Mesendoderm (in vitro differentiated cells): ENCODE measurements at regions not wholly inside any gene's neighbourhood (a gene's known extent, or its start where the extent isn't known, plus 50 kb on each side); places are given as distances from the start of the nearest gene placed in this dataset.

Source experiments
- DNase-seq: peaks from one replicate; pipeline ENCODE4 v3.0.0; 2013
- H2AK5ac ChIP-seq: 2 replicates; pipeline ENCODE4 v1.6.1; 2013; ENCODE audit warnings: low read length, inconsistent platforms
- H2BK120ac ChIP-seq: 2 replicates; pipeline ENCODE4 v1.6.1; 2013; ENCODE audit warnings: low read depth, mild to moderate bottlenecking, low read length, moderate library complexity, mixed read lengths
- H2BK15ac ChIP-seq: replicated peaks from 2 replicates; pipeline ENCODE4 v1.6.1; 2013; ENCODE audit warnings: low read depth, mild to moderate bottlenecking, moderate library complexity
- H2BK5ac ChIP-seq: 2 replicates; pipeline ENCODE4 v1.6.1; 2013; ENCODE audit warnings: low read length, inconsistent platforms
- H3K18ac ChIP-seq: 2 replicates; pipeline ENCODE4 v1.6.1; 2013; ENCODE audit warnings: mild to moderate bottlenecking, low read length, mixed read lengths
- H3K23ac ChIP-seq: one replicate; pipeline ENCODE4 v1.6.1; 2013; ENCODE audit warnings: low read length
- H3K27ac ChIP-seq: 2 replicates; pipeline ENCODE4 v1.5.1; 2013; ENCODE audit warnings: low read depth, mild to moderate bottlenecking, inconsistent platforms, low read length, moderate library complexity
- H3K27me3 ChIP-seq: 2 replicates; pipeline ENCODE4 v1.6.1; 2013; ENCODE audit warnings: low read length, control low read depth, mild to moderate bottlenecking, inconsistent platforms; ENCODE audit not compliant: insufficient read depth, poor library complexity
- H3K36me3 ChIP-seq: 2 replicates; pipeline ENCODE4 v1.6.1; 2013; ENCODE audit warnings: low read length, inconsistent platforms; ENCODE audit not compliant: control insufficient read depth, insufficient read depth
- H3K4ac ChIP-seq: one replicate; pipeline ENCODE4 v1.6.1; 2013; ENCODE audit warnings: low read depth, mild to moderate bottlenecking, low read length, moderate library complexity
- H3K4me1 ChIP-seq: 2 replicates; pipeline ENCODE4 v1.6.1; 2013; ENCODE audit warnings: low read depth, low read length, inconsistent platforms; ENCODE audit not compliant: control insufficient read depth
- H3K4me2 ChIP-seq: 2 replicates; pipeline ENCODE4 v1.6.1; 2013; ENCODE audit warnings: low read length
- H3K4me3 ChIP-seq: 2 replicates; pipeline ENCODE4 v1.5.1; 2013; ENCODE audit warnings: mild to moderate bottlenecking, low read length
- H3K56ac ChIP-seq: one replicate; pipeline ENCODE4 v1.6.1; 2013; ENCODE audit warnings: low read length
- H3K79me1 ChIP-seq: 2 replicates; pipeline ENCODE4 v1.6.1; 2013; ENCODE audit warnings: low read length, inconsistent platforms
- H3K79me2 ChIP-seq: 2 replicates; pipeline ENCODE4 v1.6.1; 2013; ENCODE audit warnings: mild to moderate bottlenecking, low read length; ENCODE audit not compliant: control insufficient read depth, insufficient read depth
- H3K9ac ChIP-seq: 2 replicates; pipeline ENCODE4 v1.6.1; 2013; ENCODE audit warnings: low read length, inconsistent platforms
- H4K5ac ChIP-seq: one replicate; pipeline ENCODE4 v1.6.1; 2013; ENCODE audit warnings: low read length
- H4K8ac ChIP-seq: one replicate; pipeline ENCODE4 v1.6.1; 2013; ENCODE audit warnings: low read depth, mild to moderate bottlenecking, control low read depth, low read length, moderate library complexity
- WGBS: extraction: QIAGEN DNeasy Blood & Tissue Kit; methylation state at CpG from one replicate; pipeline ENCODE4 v1.1.7; 2013; ENCODE audit warnings: low lambda C conversion rate, missing lambda C conversion rate; ENCODE audit not compliant: insufficient coverage; ENCODE audit errors: extremely low coverage; 5-methylcytosine and 5-hydroxymethylcytosine counted together

GRCh38 chr18:40984856-40985255 is 970.2 kb upstream of the PIK3C3 start:
- Histone ChIP-seq H3K4ac (no peak overlapping the region), H3K9ac (no peak overlapping the region), H2BK5ac (no peak overlapping the region), H3K27ac (no peak overlapping the region), H3K56ac (no peak overlapping the region), H3K18ac (no peak overlapping the region), H2AK5ac (no peak overlapping the region), H2BK15ac (no peak overlapping the region), H3K4me2 (no peak overlapping the region), H2BK120ac (no peak overlapping the region), H3K36me3 (no peaks in the 10 kb centered on the region), H3K27me3 (no peaks in the 10 kb centered on the region), H3K79me1 (no peaks in the 10 kb centered on the region), H4K5ac (no peak overlapping the region), H3K23ac (no peak overlapping the region), H4K8ac (no peak overlapping the region), H3K79me2 (no peaks in the 10 kb centered on the region), H3K4me1 (no peaks in the 10 kb centered on the region), H3K4me3 (no peak overlapping the region)
- no peak for DNase-seq
- WGBS = no CpG with 5 or more reads among the region's 1 CpG

DNA sequence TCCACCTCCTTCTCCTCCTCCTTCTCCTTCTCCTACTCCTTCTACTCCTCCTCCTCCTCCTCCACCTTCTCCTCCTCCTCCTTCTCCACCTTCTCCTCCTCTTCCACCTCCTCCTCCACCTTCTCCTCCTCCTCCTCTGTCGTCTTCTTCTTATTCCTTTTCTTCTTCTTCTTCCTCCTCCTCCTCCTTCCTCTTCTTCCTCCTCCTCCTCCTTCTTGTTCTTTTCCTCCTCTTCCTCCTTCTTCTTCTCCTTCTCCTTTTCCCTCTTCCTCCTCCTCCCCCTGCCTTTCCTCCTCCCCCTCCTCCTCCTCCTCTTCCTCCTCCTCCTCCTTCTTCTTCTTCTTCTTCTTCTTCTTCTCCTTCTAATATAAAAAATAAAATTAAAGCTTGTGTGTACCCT is 971.2 kb upstream of the PIK3C3 start:
- no peak overlapping the region for H3K18ac ChIP-seq
- H3K4me1 ChIP-seq = no peaks in the 10 kb centered on the region
- no peak overlapping the region for H2BK5ac ChIP-seq
- H3K27me3 ChIP-seq = no peaks in the 10 kb centered on the region
- H3K9ac ChIP-seq = no peak overlapping the region
- no peaks in the 10 kb centered on the region for H3K36me3 ChIP-seq
- no peak overlapping the region for H3K27ac ChIP-seq
- WGBS = no CpG with 5 or more reads among the region's 1 CpG
- no peak overlapping the region for H2BK15ac ChIP-seq
- no peak overlapping the region for H2AK5ac ChIP-seq
- H3K4me3 ChIP-seq = no peak overlapping the region
- no peaks in the 10 kb centered on the region for H3K79me2 ChIP-seq
- no peak overlapping the region for H4K8ac ChIP-seq
- H3K79me1 ChIP-seq = no peaks in the 10 kb centered on the region
- no peak overlapping the region for H4K5ac ChIP-seq
- no peak overlapping the region for H3K23ac ChIP-seq
- H3K56ac ChIP-seq = no peak overlapping the region
- DNase-seq = no peak
- H3K4ac ChIP-seq = no peak overlapping the region
- peak overlapping the region; percentile 12 for H2BK120ac ChIP-seq
- no peak overlapping the region for H3K4me2 ChIP-seq

- H3K4me2 ChIP-seq = no peak overlapping the region
- H3K27ac ChIP-seq = no peak overlapping the region
Observed at GRCh38 chr18:40980171-40980570, 974.9 kb upstream of the PIK3C3 start.

GRCh38 chr18:40976050-40976449 is 979.0 kb upstream of the PIK3C3 start:
- H3K23ac ChIP-seq = no peak overlapping the region
- no peak overlapping the region for H2BK120ac ChIP-seq
- no peak overlapping the region for H2AK5ac ChIP-seq
- H3K79me2 ChIP-seq = no peaks in the 10 kb centered on the region
- H3K4me3 ChIP-seq = no peak overlapping the region
- H3K4me2 ChIP-seq = no peak overlapping the region
- no peak for DNase-seq
- H4K5ac ChIP-seq = no peak overlapping the region
- H3K79me1 ChIP-seq = no peaks in the 10 kb centered on the region
- no peak overlapping the region for H3K56ac ChIP-seq
- no peaks in the 10 kb centered on the region for H3K36me3 ChIP-seq
- no peaks in the 10 kb centered on the region for H3K27me3 ChIP-seq
- no CpG with 5 or more reads among the region's 4 CpGs for WGBS
- H3K18ac ChIP-seq = no peak overlapping the region
- H3K27ac ChIP-seq = no peak overlapping the region
- no peaks in the 10 kb centered on the region for H3K4me1 ChIP-seq
- H4K8ac ChIP-seq = no peak overlapping the region
- H2BK5ac ChIP-seq = no peak overlapping the region
- no peak overlapping the region for H2BK15ac ChIP-seq
- no peak overlapping the region for H3K4ac ChIP-seq
- H3K9ac ChIP-seq = no peak overlapping the region

More at GRCh38 chr18:40980171-40980570, 974.9 kb upstream of the PIK3C3 start:
- H2AK5ac ChIP-seq = no peak overlapping the region
- no peaks in the 10 kb centered on the region for H3K36me3 ChIP-seq
- no peak for DNase-seq
- no peak overlapping the region for H2BK5ac ChIP-seq
- H3K56ac ChIP-seq = no peak overlapping the region
- no peak overlapping the region for H3K9ac ChIP-seq
- H3K4me3 ChIP-seq = no peak overlapping the region
- H3K23ac ChIP-seq = no peak overlapping the region
- H3K27me3 ChIP-seq = no peaks in the 10 kb centered on the region
- H3K79me1 ChIP-seq = no peaks in the 10 kb centered on the region
- no peak overlapping the region for H3K4ac ChIP-seq
- no CpG with 5 or more reads among the region's 2 CpGs for WGBS
- no peaks in the 10 kb centered on the region for H3K79me2 ChIP-seq
- H4K5ac ChIP-seq = no peak overlapping the region
- no peak overlapping the region for H2BK15ac ChIP-seq
- no peak overlapping the region for H4K8ac ChIP-seq
- H3K18ac ChIP-seq = no peak overlapping the region
- H3K4me1 ChIP-seq = no peaks in the 10 kb centered on the region
- H2BK120ac ChIP-seq = no peak overlapping the region

- H3K27me3 ChIP-seq = no peaks in the 10 kb centered on the region
- H2BK5ac ChIP-seq = no peak overlapping the region
- H2BK15ac ChIP-seq = no peak overlapping the region
- no peaks in the 10 kb centered on the region for H3K36me3 ChIP-seq
- no peaks in the 10 kb centered on the region for H3K4me1 ChIP-seq
- no peak overlapping the region for H3K23ac ChIP-seq
- no peak overlapping the region for H2BK120ac ChIP-seq
- H3K27ac ChIP-seq = no peak overlapping the region
- H3K4ac ChIP-seq = no peak overlapping the region
- no peak overlapping the region for H3K4me2 ChIP-seq
- DNase-seq = no peak
- H4K8ac ChIP-seq = no peak overlapping the region
- no peak overlapping the region for H3K18ac ChIP-seq
- H3K79me2 ChIP-seq = no peaks in the 10 kb centered on the region
- no peaks in the 10 kb centered on the region for H3K79me1 ChIP-seq
- H3K9ac ChIP-seq = no peak overlapping the region
- no peak overlapping the region for H4K5ac ChIP-seq
- no peak overlapping the region for H2AK5ac ChIP-seq
- no peak overlapping the region for H3K56ac ChIP-seq
- H3K4me3 ChIP-seq = no peak overlapping the region
Observed at GRCh38 chr18:40974448-40974847, 980.6 kb upstream of the PIK3C3 start.

DNA sequence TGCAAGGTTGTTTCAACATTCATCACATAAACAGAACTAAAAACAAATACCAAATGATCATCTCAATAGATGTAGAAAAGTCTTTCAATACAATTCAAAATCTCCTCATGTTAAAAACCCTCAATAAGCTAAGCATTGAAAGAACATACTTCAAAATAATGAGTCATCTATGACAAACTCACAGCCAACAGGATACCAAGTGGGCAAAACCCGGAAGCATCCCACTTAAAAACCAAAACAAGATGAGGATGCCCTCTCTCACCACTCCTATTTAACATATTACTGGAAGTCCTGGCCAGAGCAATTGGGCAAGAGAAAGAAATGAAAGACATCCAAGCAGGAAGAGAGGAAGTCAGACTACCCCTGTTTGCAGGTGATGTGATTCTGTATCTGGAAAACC is 992.2 kb upstream of the PIK3C3 start:
- H4K5ac ChIP-seq = no peak overlapping the region
- no CpG with 5 or more reads among the region's 1 CpG for WGBS
- no peak overlapping the region for H3K4me2 ChIP-seq
- no peak overlapping the region for H3K4me3 ChIP-seq
- H3K56ac ChIP-seq = no peak overlapping the region
- no peaks in the 10 kb centered on the region for H3K36me3 ChIP-seq
- no peaks in the 10 kb centered on the region for H3K4me1 ChIP-seq
- no peaks in the 10 kb centered on the region for H3K79me2 ChIP-seq
- no peak overlapping the region for H3K4ac ChIP-seq
- DNase-seq = no peak
- H3K27ac ChIP-seq = no peak overlapping the region
- H2AK5ac ChIP-seq = no peak overlapping the region
- no peak overlapping the region for H3K18ac ChIP-seq
- H2BK15ac ChIP-seq = no peak overlapping the region
- no peaks in the 10 kb centered on the region for H3K79me1 ChIP-seq
- no peak overlapping the region for H2BK5ac ChIP-seq
- no peak overlapping the region for H3K9ac ChIP-seq
- no peak overlapping the region for H2BK120ac ChIP-seq
- H4K8ac ChIP-seq = no peak overlapping the region
- no peaks in the 10 kb centered on the region for H3K27me3 ChIP-seq
- H3K23ac ChIP-seq = no peak overlapping the region
